Amniotic stem cell (primary cell): ENCODE measurements at regions not wholly inside any gene's neighbourhood (a gene's known extent, or its start where the extent isn't known, plus 50 kb on each side); places are given as distances from the start of the nearest gene placed in this dataset.
"Not testable (repeated sequence)": the region's sequence is repeated elsewhere in the genome, so short reads cannot be mapped to it uniquely, and the experiment has no call there.

Experiments
- DNase-seq: peaks from one replicate; lab custom pipeline; 2025; lab: John Stamatoyannopoulos, UW

- DNase-seq = no peak
These were observed 61.6 kb upstream of the CYRIA start for GRCh38 chr2:16727256-16727655.

GRCh38 chr2:16726577-16726976 lies 60.9 kb upstream of the CYRIA start:
- no peak for DNase-seq

GRCh38 chr2:16726147-16726546 lies 60.5 kb upstream of the CYRIA start:
- no peak for DNase-seq

GRCh38 chr2:16725549-16725948 lies 59.9 kb upstream of the CYRIA start:
- no peak for DNase-seq

- no peak for DNase-seq
These were observed 57.0 kb upstream of the CYRIA start for GRCh38 chr2:16722677-16723076.

- DNase-seq = no peak
These were observed 56.5 kb upstream of the CYRIA start for GRCh38 chr2:16722126-16722525.

- not testable (repeated sequence) for DNase-seq
These were observed 55.9 kb upstream of the CYRIA start for GRCh38 chr2:16721529-16721928.

GRCh38 chr2:16720737-16721136 lies 55.1 kb upstream of the CYRIA start:
- not testable (repeated sequence) for DNase-seq

- DNase-seq = no peak
These were observed 53.8 kb upstream of the CYRIA start for GRCh38 chr2:16719485-16719808.

- DNase-seq = no peak
These were observed 53.2 kb upstream of the CYRIA start for GRCh38 chr2:16718576-16719484.

- DNase-seq = no peak
These were observed 51.8 kb upstream of the CYRIA start for GRCh38 chr2:16717477-16717876.

GRCh38 chr2:16716944-16717343 lies 51.3 kb upstream of the CYRIA start:
- no peak for DNase-seq

- DNase-seq = no peak
These were observed 50.4 kb upstream of the CYRIA start for GRCh38 chr2:16716024-16716423.
